DMS 273 (cell line): ENCODE measurements at regions not wholly inside any gene's neighbourhood (a gene's known extent, or its start where the extent isn't known, plus 50 kb on each side); places are given as distances from the start of the nearest gene placed in this dataset.
A peak's percentile ranks its signal among the peaks of the same experiment; 100 is the strongest.

Experiments used
- DNase-seq: peaks from one replicate; lab custom pipeline; 2025; ENCODE audit not compliant: unreplicated experiment; lab: John Stamatoyannopoulos, UW

DNA sequence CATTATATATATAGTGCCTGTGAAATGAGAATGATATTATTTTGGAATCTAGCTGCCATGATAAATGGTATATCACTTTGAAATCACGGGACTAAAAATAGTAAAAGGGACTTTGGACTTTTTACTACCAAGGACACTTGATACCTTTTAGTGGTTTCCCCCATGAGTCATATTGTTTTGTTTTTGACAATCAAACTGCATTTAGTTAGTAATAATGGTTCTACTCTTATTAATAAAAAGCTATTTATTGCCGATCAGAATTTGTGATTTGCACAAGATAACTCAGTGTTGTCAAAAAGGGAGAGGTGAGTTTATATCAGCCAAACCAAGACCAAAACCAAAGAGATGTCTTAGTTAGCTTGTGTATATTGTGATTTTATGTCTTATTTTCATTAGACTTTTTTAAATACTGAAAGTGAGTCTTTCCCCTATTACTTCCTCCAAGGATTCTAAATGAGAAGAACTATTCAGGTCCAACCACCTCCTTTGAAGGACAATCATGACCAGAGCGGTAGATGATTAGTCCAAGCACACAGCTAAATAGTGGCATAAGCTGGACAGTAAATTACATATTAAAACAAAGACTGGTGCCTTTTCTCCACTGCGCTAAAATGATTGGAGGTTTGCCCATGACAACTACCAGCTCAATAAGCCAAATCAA lies 281.7 kb upstream of the ESRRG start:
- no peak for DNase-seq

DNA sequence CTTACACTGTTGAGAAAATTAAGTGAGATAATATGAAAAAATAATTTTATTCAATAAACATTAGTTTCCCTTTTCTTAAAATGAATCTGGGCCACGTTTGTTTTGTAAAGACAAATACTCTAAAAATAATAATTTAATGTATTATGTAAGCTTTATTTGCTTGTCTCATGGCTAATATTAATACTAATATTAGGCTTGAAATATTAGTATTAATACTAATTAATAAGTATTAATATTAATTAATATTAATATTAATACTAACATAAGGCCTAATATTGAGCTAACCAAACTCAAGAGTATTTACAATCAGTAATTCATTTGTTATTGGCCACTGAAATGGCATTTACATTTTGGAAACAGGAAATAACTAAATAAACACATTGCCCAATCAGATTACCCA lies 280.1 kb upstream of the ESRRG start:
- no peak for DNase-seq

DNA sequence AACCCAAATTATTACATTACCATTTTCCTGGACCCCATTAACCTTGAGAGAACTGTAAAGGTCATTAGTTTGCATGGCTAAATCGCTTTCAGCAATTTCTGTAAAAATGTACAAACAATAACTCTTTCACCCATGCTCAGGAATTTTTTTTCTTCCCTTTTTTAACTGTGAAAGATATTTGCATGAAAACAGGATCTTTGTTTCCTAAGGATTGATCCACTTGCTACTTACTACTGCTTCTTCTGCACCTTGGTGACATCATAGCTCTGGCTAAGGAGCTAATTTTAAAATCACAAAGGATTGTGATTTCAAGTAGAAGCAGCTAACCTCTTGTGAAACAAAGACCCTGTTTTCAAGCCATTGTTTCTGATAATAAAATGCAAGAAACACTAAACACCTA lies 274.6 kb upstream of the ESRRG start:
- no peak for DNase-seq

DNA sequence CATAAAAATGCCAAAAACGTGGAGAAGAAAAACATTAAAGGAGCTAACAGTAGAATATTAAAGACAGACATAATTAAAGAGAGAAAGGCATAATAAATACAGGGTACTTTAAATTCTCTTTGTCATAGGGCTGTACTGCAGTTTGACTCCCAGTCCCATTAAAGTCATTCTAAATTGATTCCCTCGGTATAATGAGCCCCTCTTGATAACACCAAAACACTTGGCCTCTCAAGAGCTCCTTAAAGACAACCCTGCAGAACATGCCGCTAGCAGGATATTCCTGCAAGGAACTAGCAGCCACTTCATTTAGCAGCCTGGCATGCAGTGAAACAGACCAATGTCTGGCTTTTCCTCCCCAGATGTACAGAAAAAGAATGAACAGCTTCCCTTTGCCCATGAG lies 273.8 kb upstream of the ESRRG start:
- no peak for DNase-seq

DNA sequence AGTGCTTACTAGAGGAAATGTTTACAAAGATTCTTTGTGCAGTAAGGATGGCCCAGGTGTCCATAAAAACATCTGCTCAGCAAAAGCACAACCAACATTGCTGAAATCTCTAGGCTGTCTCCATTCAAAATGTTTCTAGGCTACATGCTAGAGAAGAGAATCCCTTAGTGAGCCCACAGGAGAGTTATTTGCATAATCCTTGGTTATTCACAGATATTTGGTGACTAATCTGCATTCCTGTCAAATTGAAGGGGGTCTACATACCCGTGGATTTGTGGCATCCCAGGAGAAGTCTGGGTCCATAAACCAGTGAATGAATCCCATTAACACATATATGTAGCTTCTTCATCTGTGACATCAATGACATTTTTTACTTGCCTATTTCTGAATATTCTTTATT lies 261.3 kb upstream of the ESRRG start:
- DNase-seq: no peak

DNA sequence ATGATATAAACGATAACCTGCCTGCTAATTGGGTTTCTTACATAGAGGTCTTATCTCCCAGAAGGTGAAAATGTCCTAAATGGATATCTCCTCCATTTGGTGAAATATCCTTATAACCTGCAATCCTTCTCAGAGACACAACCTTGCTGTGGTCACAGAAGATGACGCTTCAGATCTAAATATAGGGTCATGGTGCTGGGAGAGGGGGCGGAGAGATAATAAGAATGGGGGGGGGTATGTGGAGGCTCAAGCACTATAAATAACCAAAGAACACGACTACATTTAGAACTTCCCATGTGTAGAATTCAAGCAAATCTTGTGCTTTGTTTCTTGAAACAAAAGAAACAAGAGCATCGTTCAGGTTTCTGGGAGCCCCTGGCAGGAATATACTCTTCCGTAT lies 260.6 kb upstream of the ESRRG start:
- DNase-seq: no peak

DNA sequence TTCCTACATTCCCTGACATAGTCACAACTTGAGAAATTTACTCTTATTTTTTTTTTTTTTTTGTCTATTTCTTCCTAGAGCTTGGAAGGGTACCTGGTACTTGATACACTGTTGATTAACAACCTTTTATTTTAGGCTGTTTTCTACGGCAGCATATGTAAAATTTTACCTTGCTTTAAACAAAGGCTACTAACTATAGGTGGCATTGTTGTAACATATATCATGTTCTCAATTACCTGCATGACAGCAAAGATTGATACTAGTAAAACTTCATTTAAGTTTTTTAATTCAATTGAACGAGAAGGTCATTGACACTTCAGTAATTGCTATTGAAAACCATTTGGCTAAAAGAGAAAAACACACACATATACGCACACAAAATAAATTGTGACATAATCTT lies 238.3 kb upstream of the ESRRG start:
- DNase-seq: no peak

DNA sequence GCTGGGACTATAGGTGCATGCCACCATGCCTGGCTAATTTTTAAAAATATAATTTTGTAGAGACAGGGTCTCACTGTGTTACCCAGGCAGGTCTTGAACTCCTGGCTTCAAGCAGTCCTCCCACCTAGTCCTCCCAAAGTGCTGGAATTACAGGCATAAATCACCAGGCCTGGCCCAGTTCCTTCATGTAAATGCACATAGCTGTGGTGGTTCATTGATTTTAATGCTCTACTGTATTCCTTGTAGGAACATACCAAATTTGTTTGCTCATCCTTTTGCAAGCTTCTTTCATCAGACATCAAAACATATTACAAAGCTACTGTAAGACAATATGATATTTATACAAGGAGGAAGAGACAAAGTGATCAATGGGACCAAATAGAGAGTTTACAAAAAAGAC lies 237.5 kb upstream of the ESRRG start:
- no peak for DNase-seq

DNA sequence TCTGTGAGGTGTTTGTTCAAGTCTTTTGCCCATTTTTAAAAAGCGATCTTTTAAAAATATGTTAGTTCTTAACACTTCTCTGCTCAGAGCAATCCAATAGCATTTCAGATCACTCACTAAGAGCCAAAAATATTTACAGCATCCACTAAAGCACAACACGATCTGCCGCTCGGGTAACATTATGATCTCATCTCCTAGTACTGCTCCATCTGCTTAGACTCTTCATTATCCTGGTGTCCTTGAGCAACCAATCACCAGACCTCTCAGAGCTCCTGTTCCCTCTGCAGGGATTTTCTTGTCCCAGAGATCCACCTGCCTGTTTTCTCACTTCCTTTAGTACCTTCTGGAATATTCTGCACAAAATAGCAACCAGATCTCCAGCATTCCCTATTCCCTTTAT lies 235.3 kb upstream of the ESRRG start:
- DNase-seq: peak; percentile 9

DNA sequence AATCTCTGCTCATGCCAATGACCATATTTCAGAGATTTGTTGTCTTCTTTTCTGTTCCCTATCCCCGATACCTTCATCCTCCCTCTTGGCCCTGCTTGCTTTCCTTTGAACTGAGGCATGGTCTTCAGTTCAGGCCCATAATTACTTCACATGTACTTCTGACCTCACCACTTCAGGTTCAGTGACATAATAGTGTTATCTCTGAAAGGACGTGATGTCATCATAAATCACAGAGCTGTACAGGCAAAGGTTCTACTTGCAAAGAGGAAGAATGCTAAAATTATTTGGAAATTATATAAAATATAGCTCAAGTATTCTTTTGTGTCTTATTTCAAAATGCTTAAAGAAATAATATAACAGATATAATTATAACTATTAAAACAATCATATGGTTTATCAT lies 230.3 kb upstream of the ESRRG start:
- no peak for DNase-seq

DNA sequence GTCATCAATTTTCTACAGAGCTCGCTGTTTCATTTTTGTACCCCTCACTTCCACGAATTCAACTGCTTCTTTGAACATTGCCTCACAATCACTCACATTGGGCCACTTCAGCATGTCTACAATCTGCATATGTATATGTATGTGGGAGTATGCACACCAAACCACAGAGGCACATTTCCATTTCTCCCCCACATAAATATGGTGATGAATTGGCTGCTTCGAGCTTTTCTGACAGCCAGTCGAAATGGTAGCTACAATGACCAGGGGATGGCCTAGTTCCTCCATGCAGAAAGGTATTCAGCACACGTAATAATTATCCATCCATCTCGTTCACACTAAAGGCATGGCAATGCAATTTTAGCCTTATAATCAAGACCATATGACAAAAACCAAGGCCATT lies 229.6 kb upstream of the ESRRG start:
- no peak for DNase-seq

DNA sequence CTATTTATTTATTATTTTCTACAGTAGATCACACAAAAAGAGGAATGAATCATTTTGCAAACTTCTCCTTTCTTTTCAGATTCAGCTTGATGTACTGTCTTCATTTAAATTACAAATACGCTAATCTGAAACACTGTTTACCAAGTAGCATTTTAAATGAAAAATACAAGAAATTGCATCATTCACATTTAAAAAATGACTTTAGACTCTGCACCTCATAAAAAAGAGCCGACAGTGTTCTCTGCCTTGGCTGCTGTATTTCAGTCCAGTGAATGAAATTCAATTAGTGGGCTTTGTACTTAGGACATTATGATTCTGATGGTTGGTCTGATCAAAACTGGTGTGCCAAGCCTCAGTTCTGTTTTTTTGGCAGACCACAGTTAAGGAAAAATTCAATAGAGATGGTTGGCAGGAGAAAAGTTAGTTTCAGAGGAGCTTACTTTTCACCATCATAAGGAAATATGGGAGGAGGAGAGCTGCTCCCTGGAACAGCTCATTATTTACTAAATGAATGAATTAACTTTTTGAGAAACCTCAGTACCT lies 222.4 kb upstream of the ESRRG start:
- DNase-seq: no peak

DNA sequence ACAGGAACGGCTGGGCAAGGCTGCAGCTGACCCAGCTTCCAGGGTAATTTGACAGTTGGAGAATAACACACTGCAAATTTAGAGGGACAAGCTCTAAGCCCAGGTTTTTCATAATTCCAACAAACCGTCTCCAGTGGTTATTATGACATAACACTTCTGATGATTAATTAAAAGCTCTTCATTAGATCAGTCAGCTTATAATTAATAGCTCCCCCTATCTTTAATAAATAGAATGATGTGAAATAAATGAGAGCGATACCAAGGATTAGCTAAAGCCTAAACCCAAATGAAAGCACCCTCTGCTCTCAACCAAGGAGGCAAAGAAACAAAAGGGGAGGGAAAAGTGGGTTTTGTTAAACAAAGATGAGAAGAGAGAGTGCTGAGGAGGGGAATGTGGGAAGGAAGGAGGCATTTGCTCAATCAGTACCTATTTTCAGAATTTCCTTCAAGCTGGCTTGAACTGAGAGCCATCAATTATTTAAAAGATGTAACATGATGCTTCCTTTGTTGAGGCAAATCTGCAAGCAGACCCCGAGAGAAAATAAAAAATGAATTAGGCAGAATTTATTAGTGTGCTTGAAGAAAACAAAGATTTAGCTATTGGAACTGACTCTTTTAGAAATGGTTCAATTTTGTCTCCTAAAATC lies 221.8 kb upstream of the ESRRG start:
- DNase-seq: no peak

DNA sequence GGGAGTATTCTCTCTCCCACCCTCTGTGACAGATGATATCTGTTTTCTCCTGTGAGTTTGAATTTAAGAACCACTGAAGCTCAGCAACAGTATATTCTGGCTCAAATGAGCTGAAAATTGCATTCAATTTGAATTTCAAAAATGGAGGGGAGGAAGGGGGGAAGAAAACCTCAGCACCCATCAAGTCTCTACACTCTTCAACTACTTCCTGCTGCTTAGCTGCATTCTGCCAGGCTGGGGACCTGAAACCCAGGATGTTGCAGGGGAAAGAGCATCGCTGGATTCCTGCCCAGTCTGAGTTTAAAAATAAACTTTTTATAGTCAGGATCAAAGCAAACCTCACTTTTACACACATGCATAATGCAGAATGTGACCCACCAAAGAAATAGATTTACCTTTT lies 214.3 kb upstream of the ESRRG start:
- DNase-seq: no peak

DNA sequence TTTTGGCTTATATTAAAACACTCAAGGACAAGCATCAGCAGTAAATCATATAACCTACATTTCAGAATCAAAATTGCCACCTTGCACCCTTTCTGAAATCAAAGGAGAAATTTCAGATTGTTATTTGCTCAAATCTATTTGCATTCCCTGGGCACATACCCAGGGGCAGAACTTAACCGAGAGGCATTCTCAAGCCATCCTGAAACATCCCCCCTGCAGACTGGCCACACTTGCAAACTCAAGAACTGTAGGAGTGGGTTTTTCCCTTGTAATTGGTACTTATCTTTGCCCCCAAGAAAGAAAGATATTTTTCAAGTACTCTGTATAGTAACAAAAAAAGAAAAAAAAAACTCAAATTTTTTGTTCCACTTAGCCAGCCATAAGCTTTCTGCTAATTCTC lies 213.6 kb upstream of the ESRRG start:
- no peak for DNase-seq

DNA sequence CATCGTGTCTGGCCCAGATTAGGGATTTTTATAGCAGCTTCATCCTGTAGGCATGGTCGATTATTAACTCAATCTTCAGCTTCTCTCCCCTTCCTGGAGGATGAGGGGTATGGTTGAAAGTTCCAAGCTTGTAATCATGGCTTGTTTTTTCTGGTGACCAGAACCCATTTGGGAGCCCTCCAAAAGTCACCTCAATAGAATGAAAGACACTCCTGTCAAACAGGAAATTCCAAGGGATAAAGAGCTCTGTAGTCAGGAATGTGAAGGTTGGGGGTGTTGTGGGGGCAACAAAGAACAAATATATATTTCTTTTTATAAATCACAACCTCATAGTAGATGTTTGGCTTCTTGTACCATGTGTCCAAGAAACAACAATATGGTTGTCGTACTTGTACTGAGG lies 212.7 kb upstream of the ESRRG start:
- no peak for DNase-seq

DNA sequence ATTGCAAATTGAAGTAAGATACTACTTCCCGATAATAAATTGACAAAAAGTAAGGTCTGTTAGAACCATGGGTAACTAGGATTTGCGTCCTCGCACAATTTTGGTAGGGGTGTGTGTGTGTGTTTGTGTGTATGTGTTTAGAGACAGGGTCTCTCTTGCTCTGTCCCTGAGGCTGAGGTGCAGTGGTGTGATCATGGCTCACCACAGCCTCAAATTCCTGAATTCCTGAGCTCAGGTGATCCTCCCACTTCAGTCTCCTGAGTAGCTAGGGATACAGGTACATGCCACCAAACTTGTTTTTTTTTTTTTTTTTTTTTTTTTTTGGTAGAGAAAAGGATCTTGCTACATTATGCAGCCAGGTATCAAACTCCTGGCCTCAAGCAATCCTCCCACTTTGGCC lies 209.2 kb upstream of the ESRRG start:
- DNase-seq: no peak

DNA sequence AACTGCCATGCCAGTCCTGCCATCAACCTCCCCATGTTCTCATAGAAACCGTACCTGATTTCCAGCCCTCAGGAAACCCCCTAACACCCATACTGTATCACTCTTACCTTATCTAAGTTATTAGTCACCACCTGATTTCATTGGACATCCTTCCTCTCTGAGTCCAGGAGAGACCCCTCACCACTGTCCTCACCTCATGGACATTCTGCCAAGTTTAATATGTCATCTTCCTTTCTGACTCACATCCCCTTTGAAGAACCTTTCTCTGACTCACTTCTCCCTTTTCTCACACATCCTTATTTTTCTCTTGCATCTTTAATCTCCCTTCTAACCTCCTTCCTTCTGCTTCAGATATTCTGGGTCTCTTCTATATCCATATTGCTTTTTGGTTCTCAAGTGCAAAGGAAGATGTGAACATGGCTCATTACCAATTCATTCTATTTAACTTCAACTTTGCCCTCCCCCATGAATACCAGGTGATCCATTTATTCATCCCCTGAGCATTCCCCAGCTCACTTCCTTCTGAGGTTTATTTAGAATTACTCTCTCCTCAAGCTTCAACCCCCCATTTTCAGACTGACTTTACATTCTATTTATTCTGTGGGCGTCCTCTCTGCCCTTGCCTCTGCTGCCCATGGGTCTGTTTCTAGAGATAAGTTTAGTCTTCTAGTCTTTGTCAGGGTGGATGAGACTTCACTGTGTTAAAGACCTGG lies 206.8 kb upstream of the ESRRG start:
- no peak for DNase-seq

DNA sequence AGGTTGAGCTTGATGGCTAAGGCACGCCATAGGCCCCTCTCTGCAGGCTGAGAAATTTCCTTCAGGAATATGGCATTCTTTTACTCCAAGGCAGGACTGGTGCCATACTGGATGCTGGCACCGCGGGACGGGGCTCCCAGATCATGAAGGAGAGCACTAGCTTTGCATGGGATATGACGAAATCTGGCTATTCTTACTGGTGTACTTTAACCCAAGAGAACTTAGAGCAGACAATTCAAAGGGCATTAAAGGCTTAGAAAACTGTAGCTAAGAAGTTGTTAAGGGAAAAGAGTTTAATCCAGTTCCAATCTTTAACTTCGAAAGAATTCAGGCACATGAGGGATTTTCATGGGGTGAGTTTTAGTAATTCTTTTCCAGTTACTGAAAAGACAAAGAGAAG lies 204.4 kb upstream of the ESRRG start:
- DNase-seq: no peak

DNA sequence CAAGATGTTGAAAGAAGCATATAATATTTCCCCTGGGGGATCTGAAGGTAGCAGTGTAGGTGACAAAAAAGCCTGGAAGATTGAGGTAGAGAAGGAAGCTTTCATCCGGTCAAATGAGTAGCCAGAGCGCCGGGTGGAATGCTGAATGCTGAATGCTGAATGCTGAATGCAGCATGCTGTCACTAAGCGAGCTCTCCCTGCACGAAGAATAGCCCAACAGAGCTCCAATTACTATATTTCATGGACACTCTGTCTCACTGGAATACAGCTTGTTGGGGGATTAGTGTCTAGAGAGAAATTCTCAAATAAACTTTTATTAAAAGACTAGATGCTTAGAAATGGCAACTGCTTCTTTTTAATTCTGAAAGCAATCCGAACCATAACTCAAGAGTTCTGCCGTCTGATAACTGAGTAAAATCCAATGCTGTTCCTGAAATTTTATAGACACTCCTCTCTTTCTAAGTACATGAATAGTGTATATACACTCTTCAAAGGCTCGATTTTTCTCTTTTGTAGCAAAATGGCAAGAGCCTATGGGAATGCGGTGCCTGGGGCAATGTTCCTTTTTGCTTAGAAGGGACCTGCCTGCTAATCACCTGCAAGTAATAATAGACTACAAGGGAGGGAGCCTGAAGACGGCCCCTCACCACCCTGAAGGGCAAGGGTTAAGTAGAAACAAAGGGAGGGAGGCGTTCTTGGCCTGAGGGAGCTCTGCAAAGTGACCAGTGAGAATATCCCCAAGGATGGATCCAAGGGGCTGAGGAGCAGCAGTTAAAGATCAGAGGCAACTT lies 203.7 kb upstream of the ESRRG start:
- DNase-seq: no peak

DNA sequence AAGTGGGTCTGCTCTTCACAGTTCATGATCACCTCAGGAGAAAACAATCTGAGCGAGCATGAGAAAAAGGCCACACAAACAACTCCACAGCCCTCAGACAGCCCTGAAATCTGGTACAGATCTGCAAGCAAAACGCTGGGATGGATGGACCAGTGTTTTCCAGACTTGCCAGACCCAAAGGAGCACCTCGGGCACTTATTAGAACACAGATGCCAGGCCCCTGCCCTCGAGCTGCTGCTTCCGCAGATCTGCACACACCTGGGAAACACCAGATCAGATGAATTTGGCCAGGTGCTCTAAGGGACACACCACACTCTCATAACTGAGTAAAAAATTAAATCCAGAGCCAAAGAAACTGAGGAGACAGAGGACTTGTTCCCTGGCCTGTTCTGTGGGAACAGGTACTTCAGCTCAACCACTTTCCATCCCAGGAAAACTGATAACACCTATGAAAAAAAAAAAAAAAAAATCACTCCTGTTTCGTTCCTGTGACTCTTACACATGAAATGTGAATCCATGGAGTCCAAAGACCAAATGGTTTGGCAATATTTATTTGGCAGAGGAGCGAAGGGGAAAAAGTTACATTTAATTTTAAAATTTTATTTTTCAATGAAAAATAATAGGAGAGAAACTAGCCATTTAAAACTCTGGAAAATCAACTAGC lies 202.9 kb upstream of the ESRRG start:
- no peak for DNase-seq
